K562 (cell line): ENCODE measurements at regions not wholly inside any gene's neighbourhood (a gene's known extent, or its start where the extent isn't known, plus 50 kb on each side); places are given as distances from the start of the nearest gene placed in this dataset.

Experiments used
- ATAC-seq: fragments of 200-7000 bp; cut with Tn5 transposase; 3 replicates; pipeline ENCODE4 v1.9.1; 2020; ENCODE audit warnings: moderate library complexity
- BruUV-seq: library from RNA; stranded (reverse); fragments of 400-500 nt; replicated peaks from 2 replicates; lab custom pipeline; 2021; lab: Mats Ljungman, UMichigan
- CTCF ChIA-PET: fragments of 300-600 bp; formaldehyde crosslinking; extraction: SDS; loops from one replicate; lab custom pipeline; 2021; ENCODE audit warnings: low intra/inter-chr PET ratio; lab: Yijun Ruan, JAX
- POLR2A ChIA-PET: fragments of 300-600, 350-650 bp; sonication (Branson Sonifier 250); formaldehyde crosslinking; extraction: SDS; loops from one replicate; lab custom pipeline; 2021; ENCODE audit warnings: antibody characterized with exemption, inconsistent platforms; lab: Yijun Ruan, JAX
- DNase-seq, 4 experiments: peaks; one replicate each; pipeline versions ENCODE4 v3.0.0 to v3.0.0-alpha.2; 2011 to 2018; ENCODE audit warnings: low spot score in 3 of 4, mixed read lengths in 3 of 4; ENCODE audit errors: extremely low read depth in 1 of 4
- FAIRE-seq: peaks from 2 replicates; lab custom pipeline; 2011; peaks lifted over from hg19 to GRCh38; lab: Jason Lieb, UNC
- H2AFZ ChIP-seq: 2 replicates; pipeline ENCODE4 v1.6.0; 2011; ENCODE audit warnings: low read depth, low read length, control low read depth, inconsistent platforms
- H3K27ac ChIP-seq: fragments of 200-600 bp; 3 replicates; pipeline ENCODE4 v1.8.0; 2011; ENCODE audit warnings: low read depth, mild to moderate bottlenecking, control low read depth, inconsistent platforms, low read length, moderate library complexity, mixed read lengths; ENCODE audit errors: extremely low read depth
- H3K27me3 ChIP-seq, 2 experiments: fragments of 300-600 bp in 1 of 2; 2 replicates in 1 of 2; 3 replicates in 1 of 2; pipeline versions ENCODE4 v1.6.0 to v1.8.0; 2011; ENCODE audit warnings: inconsistent platforms in 2 of 2, low read length in 2 of 2, mild to moderate bottlenecking in 1 of 2, mixed read lengths in 1 of 2, moderate library complexity in 1 of 2; ENCODE audit not compliant: control insufficient read depth in 2 of 2, insufficient read depth in 2 of 2
- H3K36me3 ChIP-seq: fragments of 300-600 bp; 3 replicates; pipeline ENCODE4 v1.8.0; 2011; ENCODE audit warnings: mild to moderate bottlenecking, low read length, inconsistent platforms; ENCODE audit not compliant: control insufficient read depth, insufficient read depth
- H3K4me1 ChIP-seq, 2 experiments: fragments of 200-600 bp in 1 of 2; replicated peaks in 1 of 2; 2 replicates in 1 of 2; 3 replicates in 1 of 2; pipeline versions ENCODE4 v1.5.1 to v1.8.0; 2011; ENCODE audit warnings: inconsistent platforms in 2 of 2, low read length in 2 of 2, mild to moderate bottlenecking in 1 of 2, mixed read lengths in 1 of 2, moderate library complexity in 1 of 2; ENCODE audit not compliant: control insufficient read depth in 2 of 2, insufficient read depth in 2 of 2
- H3K4me2 ChIP-seq: 2 replicates; pipeline ENCODE4 v1.6.1; 2011; ENCODE audit warnings: low read length, control low read depth, inconsistent platforms, mixed read lengths; ENCODE audit not compliant: insufficient read depth
- H3K4me3 ChIP-seq: fragments of 200-600 bp; sonication (generic), shearing (Covaris generic); 2 replicates; pipeline ENCODE4 v1.5.1; 2016; ENCODE audit warnings: control low read depth, inconsistent platforms
- H3K79me2 ChIP-seq: fragments of 200-600 bp; 3 replicates; pipeline ENCODE4 v1.8.0; 2011; ENCODE audit warnings: low read length, inconsistent platforms; ENCODE audit not compliant: control insufficient read depth, insufficient read depth
- H3K9ac ChIP-seq, 2 experiments: 2 replicates each; pipeline versions ENCODE4 v1.6.0 to v1.6.1; 2011; ENCODE audit warnings: low read depth in 2 of 2, low read length in 2 of 2, control low read depth in 1 of 2, inconsistent platforms in 1 of 2, mild to moderate bottlenecking in 1 of 2, mixed read lengths in 1 of 2; ENCODE audit not compliant: insufficient read depth in 1 of 2
- H3K9me1 ChIP-seq: one replicate; pipeline ENCODE4 v1.6.0; 2011; ENCODE audit warnings: inconsistent platforms, mild to moderate bottlenecking, low read length, moderate library complexity; ENCODE audit not compliant: control insufficient read depth, insufficient read depth
- H3K9me3 ChIP-seq: replicated peaks from 2 replicates; pipeline ENCODE4 v1.5.1; 2011; ENCODE audit warnings: low read depth, low read length, inconsistent platforms; ENCODE audit not compliant: control insufficient read depth, insufficient read depth
- H4K20me1 ChIP-seq: replicated peaks from 2 replicates; pipeline ENCODE4 v1.6.1; 2011; ENCODE audit warnings: low read length, inconsistent platforms, mixed read lengths; ENCODE audit not compliant: control insufficient read depth, insufficient read depth
- BACH1 ChIP-seq: fragments of 200-800 bp; sonication (Bioruptor generic); IDR thresholded peaks from 2 replicates; pipeline ENCODE4 v1.6.1; 2016; ENCODE audit warnings: missing genetic modification characterization, missing compliant biosample characterization
- BCL6 ChIP-seq: fragments of 250-450 bp; sonication (Bioruptor Pico); IDR thresholded peaks from 2 replicates; pipeline ENCODE4 v1.4.0; 2020
- ESRRB ChIP-seq: fragments of 250-450 bp; sonication (Bioruptor Pico); IDR thresholded peaks from 2 replicates; pipeline ENCODE4 v1.5.0; 2020; ENCODE audit warnings: mild to moderate bottlenecking, moderate library complexity, borderline replicate concordance
- HCFC1 ChIP-seq: IDR thresholded peaks from 2 replicates; pipeline ENCODE4 v1.6.1; 2012; ENCODE audit warnings: low read depth, low read length, improper control_type of control experiment
- KAT2B ChIP-seq: IDR thresholded peaks from one replicate; pipeline ENCODE4 v1.6.1; 2012; ENCODE audit warnings: low read depth, mild to moderate bottlenecking, control low read depth, inconsistent platforms, low read length, moderate library complexity
- KDM4B ChIP-seq, 2 experiments: fragments of 450-650 bp in 1 of 2; sonication (generic) in 1 of 2; IDR thresholded peaks; 2 replicates each; pipeline ENCODE4 v1.6.1; 2016 to 2017; ENCODE audit warnings: borderline replicate concordance in 2 of 2, antibody characterized with exemption in 1 of 2, low read depth in 1 of 2, mild to moderate bottlenecking in 1 of 2
- MAZ ChIP-seq, 2 experiments: fragments of 450-650 bp in 1 of 2; sonication (generic) in 1 of 2; formaldehyde crosslinking; IDR thresholded peaks in 1 of 2; conservative IDR thresholded peaks in 1 of 2; 2 replicates each; pipeline versions ENCODE4 v1.4.0 to v1.5.0; 2020; ENCODE audit warnings: mild to moderate bottlenecking in 1 of 2, missing genetic modification reagents in 1 of 2
- MEF2A ChIP-seq: IDR thresholded peaks from 2 replicates; pipeline ENCODE4 v1.6.1; 2011; ENCODE audit warnings: low read depth, mild to moderate bottlenecking, low read length, moderate library complexity; ENCODE audit not compliant: control insufficient read depth
- MTA1 ChIP-seq: fragments of 450-650 bp; IDR thresholded peaks from 2 replicates; pipeline ENCODE4 v1.6.1; 2017; ENCODE audit warnings: borderline replicate concordance
- RHOXF2B ChIP-seq: fragments of 250-450 bp; sonication (Bioruptor Pico); conservative IDR thresholded peaks from 2 replicates; pipeline ENCODE4 v1.5.1; 2021
- SNRNP70 ChIP-seq: fragments of 200-400 bp; formaldehyde crosslinking; optimal IDR thresholded peaks from 2 replicates; pipeline ENCODE3; 2017; ENCODE audit warnings: low read depth, low read length
- ZNF165 ChIP-seq: fragments of 250-450 bp; sonication (Bioruptor Pico); IDR thresholded peaks from 2 replicates; pipeline ENCODE4 v1.4.0; 2020; ENCODE audit warnings: borderline replicate concordance
- WGBS: fragments of 100-300 bp; shearing (Covaris generic); methylation state at CpG from one replicate; pipeline ENCODE4 v1.1.6; 2016; ENCODE audit warnings: low coverage, mixed read lengths; ENCODE audit not compliant: insufficient coverage; ENCODE audit errors: missing lambda C conversion rate; 5-methylcytosine and 5-hydroxymethylcytosine counted together
- in situ Hi-C: fragments of 300-500 bp; cut with MboI; formaldehyde crosslinking; loops from 4 replicates; pipeline ENCODE4 v1.15.0; 2018; ENCODE audit warnings: inconsistent platforms, mixed read lengths
- intact Hi-C: fragments of 100-400 bp; cut with micrococcal nuclease; formaldehyde crosslinking; loops from 2 replicates; pipeline ENCODE4 v1.14.2; 2022
- TF ChIP-seq, protein P1 (sequence below): sonication (generic); formaldehyde crosslinking; IDR thresholded peaks from 2 replicates; pipeline ENCODE4 v1.8.1; 2022; ENCODE audit warnings: missing genetic modification reagents
- TF ChIP-seq, protein P2 (sequence below): fragments of 250-450 bp; sonication (Bioruptor Pico); IDR thresholded peaks from 2 replicates; pipeline ENCODE4 v1.8.0; 2022; ENCODE audit warnings: inconsistent platforms, mild to moderate bottlenecking, moderate library complexity, borderline replicate concordance
- TF ChIP-seq, protein P3 (sequence below): fragments of 450-650 bp; IDR thresholded peaks from 2 replicates; pipeline ENCODE4 v1.6.1; 2016; ENCODE audit warnings: low read depth, mild to moderate bottlenecking, moderate library complexity

DNA sequence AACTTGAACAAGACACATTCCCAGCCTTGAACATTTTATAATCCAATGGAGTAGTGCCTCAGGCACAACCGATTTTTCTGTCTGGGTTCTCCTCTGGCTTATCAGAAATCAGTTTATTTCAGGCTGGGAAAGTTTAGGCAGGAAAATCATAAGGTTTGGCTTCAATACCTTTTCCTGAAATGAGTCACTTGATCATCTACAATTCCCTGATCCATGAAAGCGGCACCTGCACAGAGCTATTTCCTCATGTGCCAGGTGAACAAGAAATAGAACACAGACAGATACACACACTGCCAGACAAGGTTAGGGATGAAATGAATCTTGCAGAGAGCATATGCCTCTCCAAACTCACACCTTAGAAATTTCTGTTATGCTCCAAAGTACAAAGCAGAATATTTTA, 106.7 kb upstream of the OR9G4 start:
- intact Hi-C loops (no loop called here), in situ Hi-C loops (no loop called here)
- CTCF ChIA-PET, result no interaction called here
- H4K20me1 ChIP-seq, result no peaks in the 10 kb centered on the region
- no peaks in the 10 kb centered on the region; a peak in 1 of 5 replicates for H3K4me1 ChIP-seq
- no peaks in the 10 kb centered on the region for H3K27me3 ChIP-seq
- H3K9me1 ChIP-seq, result no peaks in the 10 kb centered on the region
- WGBS, result 4% methylated on average over 2 of the region's 2 CpGs
- H3K9ac ChIP-seq, result no peak overlapping the region
- TF ChIP-seq SNRNP70, result no peak
- no peak for TF ChIP-seq ZNF165 (CRISPR knock-in tag)
- TF ChIP-seq KAT2B, result no peak
- TF ChIP-seq RHOXF2B (CRISPR knock-in tag), result no peak
- TF ChIP-seq, protein P1, sequence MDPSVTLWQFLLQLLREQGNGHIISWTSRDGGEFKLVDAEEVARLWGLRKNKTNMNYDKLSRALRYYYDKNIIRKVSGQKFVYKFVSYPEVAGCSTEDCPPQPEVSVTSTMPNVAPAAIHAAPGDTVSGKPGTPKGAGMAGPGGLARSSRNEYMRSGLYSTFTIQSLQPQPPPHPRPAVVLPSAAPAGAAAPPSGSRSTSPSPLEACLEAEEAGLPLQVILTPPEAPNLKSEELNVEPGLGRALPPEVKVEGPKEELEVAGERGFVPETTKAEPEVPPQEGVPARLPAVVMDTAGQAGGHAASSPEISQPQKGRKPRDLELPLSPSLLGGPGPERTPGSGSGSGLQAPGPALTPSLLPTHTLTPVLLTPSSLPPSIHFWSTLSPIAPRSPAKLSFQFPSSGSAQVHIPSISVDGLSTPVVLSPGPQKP (CRISPR knock-in tag), result no peak
- TF ChIP-seq HCFC1, result no peak
- BruUV-seq, result no TSS peak
- FAIRE-seq, result no peak
- H3K9me3 ChIP-seq, result no peaks in the 10 kb centered on the region
- no peaks in the 10 kb centered on the region for H3K79me2 ChIP-seq
- no peak for DNase-seq
- POLR2A ChIA-PET, result no interaction called here
- H3K4me2 ChIP-seq, result no peak overlapping the region
- no peak overlapping the region for H3K4me3 ChIP-seq
- no peak for ATAC-seq
- H2AFZ ChIP-seq, result no peak overlapping the region
- H3K27ac ChIP-seq, result no peak overlapping the region
- H3K36me3 ChIP-seq, result no peaks in the 10 kb centered on the region

DNA sequence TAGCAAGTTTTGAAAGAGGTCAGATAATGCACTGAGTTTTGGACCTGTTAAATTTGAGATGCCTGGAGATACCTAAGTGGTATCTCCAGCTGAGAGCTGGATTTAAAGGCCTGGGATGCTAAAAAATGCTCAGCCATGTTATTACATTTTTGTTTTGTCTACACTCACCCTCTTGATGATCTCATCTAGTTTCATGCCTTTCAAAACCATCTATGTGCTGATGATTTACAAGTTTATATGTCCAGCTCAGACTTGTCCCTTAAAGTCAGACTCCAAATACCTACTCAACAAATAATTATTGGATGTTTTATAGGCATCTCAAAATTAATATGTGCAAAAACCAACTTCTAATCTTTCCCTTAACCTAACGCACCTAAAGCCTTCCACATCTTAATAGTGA, 103.6 kb upstream of the OR9G4 start:
- no peaks in the 10 kb centered on the region for H4K20me1 ChIP-seq
- no peaks in the 10 kb centered on the region for H3K36me3 ChIP-seq
- no peak for ATAC-seq
- intact Hi-C loops (no loop called here), in situ Hi-C loops (no loop called here)
- POLR2A ChIA-PET, result interaction anchor here (1.0 kb wide), 1 partner anchor 86 kb away, joined by 3 read pairs; no protein-coding TSS in a partner anchor
- WGBS, result 6% methylated on average over 1 of the region's 1 CpG
- CTCF ChIA-PET, result no interaction called here
- H3K9ac ChIP-seq, result no peak overlapping the region
- H3K27ac ChIP-seq, result no peak overlapping the region
- no peak overlapping the region for H3K4me2 ChIP-seq
- FAIRE-seq, result no peak
- no peaks in the 10 kb centered on the region for H3K9me3 ChIP-seq
- H3K79me2 ChIP-seq, result no peaks in the 10 kb centered on the region
- no peak overlapping the region for H3K4me3 ChIP-seq
- H2AFZ ChIP-seq, result no peak overlapping the region
- BruUV-seq, result no TSS peak
- no peaks in the 10 kb centered on the region for H3K27me3 ChIP-seq
- no peak for DNase-seq
- no peaks in the 10 kb centered on the region for H3K9me1 ChIP-seq
- no peaks in the 10 kb centered on the region; a peak in 1 of 5 replicates for H3K4me1 ChIP-seq
- TF ChIP-seq, protein P2, sequence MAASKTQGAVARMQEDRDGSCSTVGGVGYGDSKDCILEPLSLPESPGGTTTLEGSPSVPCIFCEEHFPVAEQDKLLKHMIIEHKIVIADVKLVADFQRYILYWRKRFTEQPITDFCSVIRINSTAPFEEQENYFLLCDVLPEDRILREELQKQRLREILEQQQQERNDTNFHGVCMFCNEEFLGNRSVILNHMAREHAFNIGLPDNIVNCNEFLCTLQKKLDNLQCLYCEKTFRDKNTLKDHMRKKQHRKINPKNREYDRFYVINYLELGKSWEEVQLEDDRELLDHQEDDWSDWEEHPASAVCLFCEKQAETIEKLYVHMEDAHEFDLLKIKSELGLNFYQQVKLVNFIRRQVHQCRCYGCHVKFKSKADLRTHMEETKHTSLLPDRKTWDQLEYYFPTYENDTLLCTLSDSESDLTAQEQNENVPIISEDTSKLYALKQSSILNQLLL (CRISPR knock-in tag), result no peak
- no peak for TF ChIP-seq MEF2A
- TF ChIP-seq MAZ (CRISPR knock-in tag; conservative IDR thresholded peaks at IDR 0.05 in 1 of 2, IDR thresholded peaks at IDR 0.05 in 1 of 2), result no peak
- no peak for TF ChIP-seq ESRRB (CRISPR knock-in tag)
- TF ChIP-seq, protein P3, sequence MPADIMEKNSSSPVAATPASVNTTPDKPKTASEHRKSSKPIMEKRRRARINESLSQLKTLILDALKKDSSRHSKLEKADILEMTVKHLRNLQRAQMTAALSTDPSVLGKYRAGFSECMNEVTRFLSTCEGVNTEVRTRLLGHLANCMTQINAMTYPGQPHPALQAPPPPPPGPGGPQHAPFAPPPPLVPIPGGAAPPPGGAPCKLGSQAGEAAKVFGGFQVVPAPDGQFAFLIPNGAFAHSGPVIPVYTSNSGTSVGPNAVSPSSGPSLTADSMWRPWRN, result no peak
- TF ChIP-seq MTA1, result no peak
- TF ChIP-seq BACH1 (tag), result no peak
- TF ChIP-seq BCL6 (CRISPR knock-in tag), result no peak
- no peak for TF ChIP-seq KDM4B (IDR thresholded peaks at IDR 0.05; ENCODE audit: borderline replicate concordance in 2 of 2, low read depth in 1 of 2)
